HG03521 (cell line): ENCODE measurements at regions not wholly inside any gene's neighbourhood (a gene's known extent, or its start where the extent isn't known, plus 50 kb on each side); places are given as distances from the start of the nearest gene placed in this dataset.
"Not testable (repeated sequence)": the region's sequence is repeated elsewhere in the genome, so short reads cannot be mapped to it uniquely, and the experiment has no call there.

Experiments used
- ATAC-seq: cut with Tn5 transposase; IDR thresholded peaks from one replicate; pipeline ENCODE4 v1.9.1; 2021; ENCODE audit warnings: mild to moderate bottlenecking, moderate library complexity; ENCODE audit not compliant: unreplicated experiment

GRCh38 chrY:17593748-17594147 lies 286.3 kb downstream of the CDY2B start:
- ATAC-seq: not testable (repeated sequence)

GRCh38 chrY:17579956-17580519 lies 300.0 kb downstream of the CDY2B start:
- ATAC-seq: not testable (repeated sequence)

GRCh38 chrY:17579131-17579955 lies 300.7 kb downstream of the CDY2B start:
- ATAC-seq: peak; percentile 61

- not testable (repeated sequence) for ATAC-seq
These were observed 316.9 kb downstream of the CDY2B start for GRCh38 chrY:17563114-17563513.
